IMR-90 (cell line): ENCODE measurements at regions not wholly inside any gene's neighbourhood (a gene's known extent, or its start where the extent isn't known, plus 50 kb on each side); places are given as distances from the start of the nearest gene placed in this dataset.

Experiments used
- ATAC-seq: fragments of 200-7000 bp; cut with Tn5 transposase; 2 replicates; pipeline ENCODE4 v1.9.1; 2020; ENCODE audit warnings: low read depth, mild to moderate bottlenecking, moderate library complexity
- BruUV-seq: library from RNA; stranded (reverse); fragments of 400-500 nt; replicated peaks from 2 replicates; lab custom pipeline; 2021; lab: Mats Ljungman, UMichigan
- CTCF ChIA-PET: fragments of 300-600 bp; formaldehyde crosslinking; extraction: SDS; loops from one replicate; lab custom pipeline; 2021; ENCODE audit warnings: antibody characterized with exemption; lab: Yijun Ruan, JAX
- POLR2A ChIA-PET: fragments of 300-600 bp; sonication (Branson Sonifier 250); formaldehyde crosslinking; loops from one replicate; lab custom pipeline; 2022; ENCODE audit warnings: antibody characterized with exemption; ENCODE audit not compliant: unreplicated experiment; lab: Charles Lee
- DNase-seq: peaks from one replicate; pipeline ENCODE4 v3.0.0; 2013
- H2AFZ ChIP-seq: replicated peaks from 2 replicates; pipeline ENCODE3; 2013; ENCODE audit warnings: low read length, mild to moderate bottlenecking; ENCODE audit not compliant: poor library complexity
- H2AK5ac ChIP-seq: 2 replicates; pipeline ENCODE4 v1.6.1; 2013; ENCODE audit warnings: low read depth, low read length, inconsistent platforms
- H2AK9ac ChIP-seq: replicated peaks from 2 replicates; pipeline ENCODE3; 2013; ENCODE audit warnings: mild to moderate bottlenecking, low read depth, low read length, moderate library complexity; ENCODE audit not compliant: poor library complexity
- H2BK120ac ChIP-seq: 2 replicates; pipeline ENCODE4 v1.6.1; 2013; ENCODE audit warnings: low read depth, low read length, inconsistent platforms
- H2BK15ac ChIP-seq: 3 replicates; pipeline ENCODE4 v1.6.1; 2013; ENCODE audit warnings: low read depth, low read length, inconsistent platforms
- H2BK20ac ChIP-seq: 2 replicates; pipeline ENCODE4 v1.6.1; 2013; ENCODE audit warnings: low read depth, mild to moderate bottlenecking, inconsistent platforms, low read length, moderate library complexity
- H2BK5ac ChIP-seq: 2 replicates; pipeline ENCODE4 v1.6.1; 2013; ENCODE audit warnings: mild to moderate bottlenecking, low read depth, low read length, inconsistent platforms; ENCODE audit not compliant: poor library complexity, severe bottlenecking
- H3K14ac ChIP-seq: replicated peaks from 2 replicates; pipeline ENCODE4 v1.6.1; 2013; ENCODE audit warnings: low read depth, low read length, inconsistent platforms
- H3K18ac ChIP-seq: 2 replicates; pipeline ENCODE4 v1.6.1; 2013; ENCODE audit warnings: low read depth, low read length, control low read depth
- H3K23ac ChIP-seq: 2 replicates; pipeline ENCODE4 v1.6.1; 2013; ENCODE audit warnings: low read depth, low read length, inconsistent platforms
- H3K27ac ChIP-seq: 2 replicates; pipeline ENCODE4 v1.5.1; 2013; ENCODE audit warnings: mild to moderate bottlenecking, control low read depth, low read length; ENCODE audit not compliant: insufficient read depth
- H3K27me3 ChIP-seq: 2 replicates; pipeline ENCODE4 v1.6.1; 2013; ENCODE audit warnings: low read length; ENCODE audit not compliant: control insufficient read depth, insufficient read depth
- H3K36me3 ChIP-seq: 2 replicates; pipeline ENCODE4 v1.6.1; 2013; ENCODE audit warnings: low read length, mixed read lengths; ENCODE audit not compliant: control insufficient read depth, insufficient read depth
- H3K4ac ChIP-seq: 2 replicates; pipeline ENCODE4 v1.6.1; 2013; ENCODE audit warnings: low read depth, low read length, inconsistent platforms
- H3K4me1 ChIP-seq: 2 replicates; pipeline ENCODE4 v1.6.1; 2013; ENCODE audit warnings: low read length, mixed read lengths; ENCODE audit not compliant: control insufficient read depth, insufficient read depth
- H3K4me2 ChIP-seq: 2 replicates; pipeline ENCODE4 v1.6.1; 2013; ENCODE audit warnings: low read depth, mild to moderate bottlenecking, control low read depth, low read length, moderate library complexity
- H3K4me3 ChIP-seq: 2 replicates; pipeline ENCODE4 v1.5.1; 2013; ENCODE audit warnings: low read depth, mild to moderate bottlenecking, control low read depth, low read length, moderate library complexity; ENCODE audit not compliant: insufficient read depth
- H3K56ac ChIP-seq: 2 replicates; pipeline ENCODE4 v1.6.1; 2013; ENCODE audit warnings: low read length, inconsistent platforms; ENCODE audit not compliant: insufficient read depth; ENCODE audit errors: extremely low read depth
- H3K79me1 ChIP-seq, 2 experiments: 2 replicates each; pipeline ENCODE4 v1.6.1; 2013; ENCODE audit warnings: low read length in 2 of 2, inconsistent platforms in 1 of 2, low read depth in 1 of 2
- H3K9ac ChIP-seq: 2 replicates; pipeline ENCODE4 v1.6.1; 2013; ENCODE audit warnings: low read depth, low read length, control low read depth
- H3K9me1 ChIP-seq: 2 replicates; pipeline ENCODE4 v1.6.1; 2013; ENCODE audit warnings: low read length, inconsistent platforms; ENCODE audit not compliant: insufficient read depth
- H3K9me3 ChIP-seq: 2 replicates; pipeline ENCODE4 v1.6.1; 2013; ENCODE audit warnings: low read length; ENCODE audit not compliant: control insufficient read depth, insufficient read depth
- H4K20me1 ChIP-seq: 2 replicates; pipeline ENCODE4 v1.6.1; 2013; ENCODE audit warnings: low read length, inconsistent platforms; ENCODE audit not compliant: insufficient read depth
- H4K5ac ChIP-seq: 2 replicates; pipeline ENCODE4 v1.6.1; 2013; ENCODE audit warnings: mild to moderate bottlenecking, low read depth, low read length, control low read depth
- H4K8ac ChIP-seq, 2 experiments: 2 replicates each; pipeline ENCODE4 v1.6.1; 2013; ENCODE audit warnings: low read depth in 2 of 2, low read length in 2 of 2, control low read depth in 1 of 2, inconsistent platforms in 1 of 2
- H4K91ac ChIP-seq: 2 replicates; pipeline ENCODE4 v1.6.1; 2013; ENCODE audit warnings: low read depth, low read length, inconsistent platforms; ENCODE audit not compliant: insufficient read depth
- BHLHE40 ChIP-seq: fragments of 150-350 bp; IDR thresholded peaks from 2 replicates; pipeline ENCODE4 v1.6.1; 2016; ENCODE audit warnings: mild to moderate bottlenecking, low read depth, low read length
- CTCF ChIP-seq: conservative IDR thresholded peaks from 2 replicates; pipeline ENCODE4 v1.5.1; 2012; ENCODE audit warnings: mild to moderate bottlenecking, low read depth, low read length, improper control_type of control experiment
- FOS ChIP-seq: fragments of 150-350 bp; IDR thresholded peaks from 2 replicates; pipeline ENCODE4 v1.6.1; 2016; ENCODE audit warnings: low read depth, low read length
- MAZ ChIP-seq: IDR thresholded peaks from 2 replicates; pipeline ENCODE4 v1.6.1; 2012; ENCODE audit warnings: low read depth, mild to moderate bottlenecking, low read length, improper control_type of control experiment, moderate library complexity, borderline replicate concordance
- NFE2L2 ChIP-seq: fragments of 150-350 bp; IDR thresholded peaks from 2 replicates; pipeline ENCODE4 v1.6.1; 2016; ENCODE audit warnings: low read depth, mild to moderate bottlenecking, low read length
- RAD21 ChIP-seq: IDR thresholded peaks from 2 replicates; pipeline ENCODE4 v1.6.1; 2012; ENCODE audit warnings: low read length, improper control_type of control experiment
- RFX5 ChIP-seq: IDR thresholded peaks from 2 replicates; pipeline ENCODE4 v1.8.0; 2012; ENCODE audit warnings: low read depth, mild to moderate bottlenecking, low read length, moderate library complexity
- WGBS, 2 experiments: methylation state at CpG; one replicate each; pipeline versions ENCODE4 v1.1.5 to v1.1.7; 2013; ENCODE audit warnings: missing lambda C conversion rate in 2 of 2; ENCODE audit not compliant: insufficient read length in 1 of 2; ENCODE audit errors: extremely low coverage in 2 of 2; 5-methylcytosine and 5-hydroxymethylcytosine counted together
- dilution Hi-C: fragments of 300-500 bp; cut with HindIII; formaldehyde crosslinking; loops from one replicate; pipeline ENCODE4 v1.14.3; 2018; ENCODE audit warnings: low sequenced_read_pairs; ENCODE audit not compliant: unreplicated experiment
- in situ Hi-C: fragments of 300-500 bp; cut with MboI; formaldehyde crosslinking; loops from 3 replicates; pipeline ENCODE4 v1.14.3; 2019; ENCODE audit warnings: low sequenced_read_pairs, inconsistent platforms, mixed read lengths
- intact Hi-C: fragments of 100-400 bp; cut with micrococcal nuclease; formaldehyde crosslinking; loops from 2 replicates; pipeline ENCODE4 v1.10.0; 2022

- Histone ChIP-seq H3K4me3 (no peak overlapping the region), H3K14ac (no peak overlapping the region), H2AFZ (no peak overlapping the region), H3K27me3 (no peaks in the 10 kb centered on the region), H4K91ac (no peak overlapping the region), H3K9me3 (no peaks in the 10 kb centered on the region), H3K27ac (no peak overlapping the region), H3K56ac (no peak overlapping the region), H2BK20ac (no peak overlapping the region), H3K4ac (no peak overlapping the region), H3K36me3 (no peaks in the 10 kb centered on the region), H3K9ac (no peak overlapping the region), H3K4me2 (no peak overlapping the region), H3K79me1 (no peaks in the 10 kb centered on the region), H2AK5ac (no peak overlapping the region), H4K20me1 (no peaks in the 10 kb centered on the region), H2BK15ac (no peak overlapping the region), H3K18ac (no peak overlapping the region), H2BK120ac (no peak overlapping the region), H4K8ac (no peak overlapping the region), H2AK9ac (no peak overlapping the region), H3K23ac (no peak overlapping the region), H3K4me1 (no peaks in the 10 kb centered on the region), H2BK5ac (no peak overlapping the region), H3K9me1 (no peaks in the 10 kb centered on the region), H4K5ac (no peak overlapping the region)
- intact Hi-C loops (no loop called here), in situ Hi-C loops (no loop called here), dilution Hi-C loops (no loop called here)
- CTCF ChIA-PET = no interaction called here
- whole genome bisulfite sequencing, 2 experiments = 50% methylated on average over 2 of the region's 9 CpGs; no CpG with 5 or more reads in 1 of the 2 experiments
- no peak for ATAC-seq
- TF ChIP-seq RFX5 (no peak), FOS (no peak), CTCF (no peak), MAZ (no peak), NFE2L2 (no peak), BHLHE40 (no peak), RAD21 (no peak)
- POLR2A ChIA-PET = no interaction called here
- no TSS peak for BruUV-seq
- no peak for DNase-seq
Observed at GRCh38 chr1:229948438-229948837, 118.6 kb upstream of the GALNT2 start.
